H9 (cell line): ENCODE measurements at regions not wholly inside any gene's neighbourhood (a gene's known extent, or its start where the extent isn't known, plus 50 kb on each side); places are given as distances from the start of the nearest gene placed in this dataset.

Experiments
- DNase-seq: peaks from one replicate; pipeline ENCODE4 v3.0.0-alpha.2; 2017
- H2AFZ ChIP-seq: one replicate; pipeline ENCODE4 v1.6.1; 2013; ENCODE audit warnings: mild to moderate bottlenecking, low read length, control low read depth, moderate library complexity
- H2AK5ac ChIP-seq: 2 replicates; pipeline ENCODE4 v1.6.1; 2013; ENCODE audit warnings: low read length, control low read depth, mixed read lengths; ENCODE audit not compliant: insufficient read length
- H2BK120ac ChIP-seq: one replicate; pipeline ENCODE4 v1.6.1; 2013; ENCODE audit warnings: low read depth, mild to moderate bottlenecking, low read length, control low read depth, inconsistent platforms; ENCODE audit not compliant: poor library complexity, severe bottlenecking
- H2BK12ac ChIP-seq: 2 replicates; pipeline ENCODE4 v1.6.1; 2013; ENCODE audit warnings: low read length, control low read depth, mixed read lengths, low read depth; ENCODE audit not compliant: insufficient read length
- H2BK15ac ChIP-seq: 2 replicates; pipeline ENCODE4 v1.6.1; 2013; ENCODE audit warnings: low read depth, low read length, control low read depth
- H2BK20ac ChIP-seq: one replicate; pipeline ENCODE4 v1.6.1; 2013; ENCODE audit warnings: low read depth, mild to moderate bottlenecking, low read length, control low read depth, inconsistent platforms; ENCODE audit not compliant: poor library complexity, severe bottlenecking
- H2BK5ac ChIP-seq: 2 replicates; pipeline ENCODE4 v1.6.1; 2013; ENCODE audit warnings: low read length, control low read depth, mixed read lengths; ENCODE audit not compliant: insufficient read length
- H3K14ac ChIP-seq: 2 replicates; pipeline ENCODE4 v1.6.1; 2013; ENCODE audit warnings: low read length, control low read depth; ENCODE audit not compliant: insufficient read depth
- H3K18ac ChIP-seq: 2 replicates; pipeline ENCODE4 v1.6.1; 2013; ENCODE audit warnings: low read depth, mild to moderate bottlenecking, mixed read lengths, low read length, control low read depth; ENCODE audit not compliant: insufficient read length
- H3K23ac ChIP-seq: 2 replicates; pipeline ENCODE4 v1.6.1; 2013; ENCODE audit warnings: low read length, control low read depth, mixed read lengths, low read depth; ENCODE audit not compliant: insufficient read length
- H3K23me2 ChIP-seq: 2 replicates; pipeline ENCODE4 v1.6.1; 2013; ENCODE audit warnings: low read depth, mild to moderate bottlenecking, mixed read lengths, low read length, control low read depth; ENCODE audit not compliant: insufficient read length, poor library complexity, severe bottlenecking
- H3K27ac ChIP-seq: 2 replicates; pipeline ENCODE4 v1.5.1; 2013; ENCODE audit warnings: low read length, control low read depth, mixed read lengths, low read depth; ENCODE audit not compliant: insufficient read length
- H3K27me3 ChIP-seq: 2 replicates; pipeline ENCODE4 v1.6.1; 2013; ENCODE audit warnings: low read length, control low read depth, inconsistent platforms; ENCODE audit not compliant: insufficient read depth
- H3K4ac ChIP-seq: 2 replicates; pipeline ENCODE4 v1.6.1; 2013; ENCODE audit warnings: low read depth, mild to moderate bottlenecking, control low read depth, inconsistent platforms, low read length, moderate library complexity
- H3K4me1 ChIP-seq: 2 replicates; pipeline ENCODE4 v1.6.1; 2013; ENCODE audit warnings: low read length, control low read depth, inconsistent platforms; ENCODE audit not compliant: insufficient read depth
- H3K4me2 ChIP-seq: 2 replicates; pipeline ENCODE4 v1.6.1; 2013; ENCODE audit warnings: low read length, control low read depth, mixed read lengths; ENCODE audit not compliant: insufficient read length, insufficient read depth
- H3K56ac ChIP-seq: 2 replicates; pipeline ENCODE4 v1.6.1; 2013; ENCODE audit warnings: low read depth, mild to moderate bottlenecking, mixed read lengths, low read length, control low read depth; ENCODE audit not compliant: insufficient read length
- H3K79me1 ChIP-seq: 2 replicates; pipeline ENCODE4 v1.6.1; 2013; ENCODE audit warnings: low read depth, mild to moderate bottlenecking, moderate library complexity, low read length, control low read depth, inconsistent platforms; ENCODE audit not compliant: insufficient read depth, poor library complexity, severe bottlenecking
- H3K79me2 ChIP-seq: 2 replicates; pipeline ENCODE4 v1.6.1; 2013; ENCODE audit warnings: low read length, control low read depth, inconsistent platforms; ENCODE audit not compliant: insufficient read depth
- H3K9ac ChIP-seq: 2 replicates; pipeline ENCODE4 v1.6.1; 2013; ENCODE audit warnings: low read length, control low read depth, mixed read lengths; ENCODE audit not compliant: insufficient read length; ENCODE audit errors: extremely low read depth
- H3K9me3 ChIP-seq: one replicate; pipeline ENCODE4 v1.6.1; 2013; ENCODE audit warnings: low read depth, low read length, inconsistent platforms; ENCODE audit not compliant: control insufficient read depth
- H3T11ph ChIP-seq: one replicate; pipeline ENCODE4 v1.6.1; 2013; ENCODE audit warnings: mild to moderate bottlenecking, low read length, control low read depth, inconsistent platforms
- H4K20me1 ChIP-seq: one replicate; pipeline ENCODE4 v1.6.1; 2013; ENCODE audit not compliant: control insufficient read depth, insufficient read length, insufficient read depth
- H4K5ac ChIP-seq: 2 replicates; pipeline ENCODE4 v1.6.1; 2013; ENCODE audit warnings: low read depth, mild to moderate bottlenecking, mixed read lengths, low read length, control low read depth; ENCODE audit not compliant: insufficient read length
- H4K8ac ChIP-seq: replicated peaks from 2 replicates; pipeline ENCODE4 v1.6.1; 2013; ENCODE audit warnings: low read length, control low read depth, mixed read lengths, low read depth; ENCODE audit not compliant: insufficient read length
- H4K91ac ChIP-seq: 2 replicates; pipeline ENCODE4 v1.6.1; 2013; ENCODE audit warnings: low read depth, mild to moderate bottlenecking, moderate library complexity, mixed read lengths, low read length, control low read depth; ENCODE audit not compliant: insufficient read length
- H3K27ac Mint-ChIP-seq, 3 experiments: 2 replicates in 2 of 3; 3 replicates in 1 of 3; pipeline ENCODE4 v1.8.0; 2020 to 2021; ENCODE audit warnings: mixed read lengths in 3 of 3, mild to moderate bottlenecking in 1 of 3, moderate library complexity in 1 of 3
- H3K27me3 Mint-ChIP-seq: 2 replicates; pipeline ENCODE4 v1.8.0; 2021; ENCODE audit warnings: low read depth, mild to moderate bottlenecking, moderate library complexity, mixed read lengths
- H3K36me3 Mint-ChIP-seq, 3 experiments: 2 replicates in 2 of 3; 3 replicates in 1 of 3; pipeline ENCODE4 v1.8.0; 2020 to 2021; ENCODE audit warnings: low read depth in 3 of 3, mixed read lengths in 3 of 3; ENCODE audit not compliant: insufficient read depth in 1 of 3
- H3K4me1 Mint-ChIP-seq, 2 experiments: 2 replicates each; pipeline ENCODE4 v1.8.0; 2020; ENCODE audit warnings: mixed read lengths in 2 of 2
- H3K4me3 Mint-ChIP-seq, 2 experiments: 2 replicates in 1 of 2; 3 replicates in 1 of 2; pipeline ENCODE4 v1.8.0; 2020 to 2021; ENCODE audit warnings: mild to moderate bottlenecking in 2 of 2, mixed read lengths in 2 of 2, moderate library complexity in 1 of 2
- H3K9me3 Mint-ChIP-seq, 2 experiments: 2 replicates in 1 of 2; 3 replicates in 1 of 2; pipeline ENCODE4 v1.8.0; 2020; ENCODE audit warnings: mild to moderate bottlenecking in 2 of 2, mixed read lengths in 2 of 2, moderate library complexity in 1 of 2
- WGBS: extraction: QIAGEN DNeasy Blood & Tissue Kit; methylation state at CpG from one replicate; pipeline ENCODE4 v1.1.7; 2013; ENCODE audit warnings: missing lambda C conversion rate, low lambda C conversion rate, mixed read lengths; ENCODE audit not compliant: insufficient read length; ENCODE audit errors: extremely low coverage; 5-methylcytosine and 5-hydroxymethylcytosine counted together
- TF ChIP-seq, protein P1 (sequence below): fragments of 200-600 bp; sonication (generic); conservative IDR thresholded peaks from 3 replicates; pipeline ENCODE4 v1.8.0; 2021; ENCODE audit warnings: antibody characterized with exemption, mild to moderate bottlenecking

DNA sequence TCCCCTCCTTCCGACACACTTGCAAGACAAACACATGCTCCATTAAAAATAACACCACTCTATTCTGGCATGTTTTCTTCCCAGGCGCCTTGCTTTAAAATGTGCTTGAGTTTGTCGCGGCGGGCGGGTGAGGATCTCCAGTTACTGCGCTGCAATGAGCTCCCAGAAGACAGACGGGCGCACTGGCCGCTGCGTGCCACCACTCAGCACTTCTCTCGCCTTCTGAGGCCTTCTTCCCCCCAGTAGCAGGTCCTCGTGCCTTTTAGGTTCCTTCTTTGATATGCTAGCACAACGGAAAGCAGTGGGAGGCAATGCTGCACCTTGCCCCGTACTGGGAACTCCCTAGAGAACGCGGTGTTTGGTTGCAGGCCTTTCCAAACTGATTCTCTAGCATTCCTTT is 279.5 kb upstream of the NR5A2 start:
- Histone ChIP-seq H3K4ac (no peak overlapping the region), H3K56ac (no peak overlapping the region), H3K79me2 (no peaks in the 10 kb centered on the region), H3K79me1 (no peaks in the 10 kb centered on the region), H3K23me2 (no peaks in the 10 kb centered on the region), H3T11ph (no peak overlapping the region), H2BK15ac (no peak overlapping the region), H2BK20ac (no peak overlapping the region), H2AFZ (no peak overlapping the region), H2AK5ac (no peak overlapping the region), H3K4me1 (no peaks in the 10 kb centered on the region), H3K9ac (no peak overlapping the region), H3K9me3 (no peaks in the 10 kb centered on the region), H4K5ac (no peak overlapping the region), H4K20me1 (no peaks in the 10 kb centered on the region), H3K27ac (no peak overlapping the region), H3K18ac (no peak overlapping the region), H2BK120ac (no peak overlapping the region), H3K27me3 (no peaks in the 10 kb centered on the region), H2BK12ac (no peak overlapping the region), H3K14ac (no peak overlapping the region), H3K23ac (no peak overlapping the region), H2BK5ac (no peak overlapping the region), H3K4me2 (peak overlapping the region; percentile 42), H4K8ac (no peak overlapping the region), H4K91ac (no peak overlapping the region)
- Mint-ChIP-seq H3K4me1 (peaks cover 12% of the 10 kb centered on the region in 2 experiments), H3K27me3 (peaks cover 24% of the 10 kb centered on the region), H3K27ac (0 out of 7 replicates have a peak overlapping the region, but pooled peaks of 1 of the 3 experiments have one; percentile 15), H3K9me3 (no peaks in the 10 kb centered on the region; a peak in 2 of 5 replicates), H3K4me3 (peak overlapping the region; percentile 30 to 50; a peak in 4 of 5 replicates), H3K36me3 (0 out of 7 replicates have a peak, but pooled peaks cover 0 to 3% (median 0%) of the 10 kb centered on the region in 3 experiments)
- peak; percentile 72 for DNase-seq
- WGBS = no CpG with 5 or more reads among the region's 17 CpGs
- TF ChIP-seq, protein P1, sequence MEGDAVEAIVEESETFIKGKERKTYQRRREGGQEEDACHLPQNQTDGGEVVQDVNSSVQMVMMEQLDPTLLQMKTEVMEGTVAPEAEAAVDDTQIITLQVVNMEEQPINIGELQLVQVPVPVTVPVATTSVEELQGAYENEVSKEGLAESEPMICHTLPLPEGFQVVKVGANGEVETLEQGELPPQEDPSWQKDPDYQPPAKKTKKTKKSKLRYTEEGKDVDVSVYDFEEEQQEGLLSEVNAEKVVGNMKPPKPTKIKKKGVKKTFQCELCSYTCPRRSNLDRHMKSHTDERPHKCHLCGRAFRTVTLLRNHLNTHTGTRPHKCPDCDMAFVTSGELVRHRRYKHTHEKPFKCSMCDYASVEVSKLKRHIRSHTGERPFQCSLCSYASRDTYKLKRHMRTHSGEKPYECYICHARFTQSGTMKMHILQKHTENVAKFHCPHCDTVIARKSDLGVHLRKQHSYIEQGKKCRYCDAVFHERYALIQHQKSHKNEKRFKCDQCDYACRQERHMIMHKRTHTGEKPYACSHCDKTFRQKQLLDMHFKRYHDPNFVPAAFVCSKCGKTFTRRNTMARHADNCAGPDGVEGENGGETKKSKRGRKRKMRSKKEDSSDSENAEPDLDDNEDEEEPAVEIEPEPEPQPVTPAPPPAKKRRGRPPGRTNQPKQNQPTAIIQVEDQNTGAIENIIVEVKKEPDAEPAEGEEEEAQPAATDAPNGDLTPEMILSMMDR = no peak
